GM06990 (cell line): ENCODE measurements at regions not wholly inside any gene's neighbourhood (a gene's known extent, or its start where the extent isn't known, plus 50 kb on each side); places are given as distances from the start of the nearest gene placed in this dataset.
"Not testable (repeated sequence)": the region's sequence is repeated elsewhere in the genome, so short reads cannot be mapped to it uniquely, and the experiment has no call there.

ENCODE experiments used
- DNase-seq: peaks from one replicate; pipeline ENCODE4 v3.0.0-alpha.2; 2011; ENCODE audit not compliant: insufficient read length; ENCODE audit errors: extremely low read depth
- H3K27me3 ChIP-seq: replicated peaks from 2 replicates; pipeline ENCODE4 v1.6.0; 2011; ENCODE audit warnings: low read length; ENCODE audit not compliant: control insufficient read depth, insufficient read depth
- H3K36me3 ChIP-seq: 2 replicates; pipeline ENCODE4 v1.5.1; 2011; ENCODE audit warnings: low read length; ENCODE audit not compliant: control insufficient read depth, insufficient read depth
- H3K4me3 ChIP-seq: replicated peaks from 2 replicates; pipeline ENCODE4 v1.5.1; 2011; ENCODE audit warnings: low read depth, mild to moderate bottlenecking, control low read depth, low read length
- CTCF ChIP-seq: IDR thresholded peaks from 2 replicates; pipeline ENCODE4 v1.5.1; 2011; ENCODE audit warnings: low read length, control low read depth, mild to moderate bottlenecking, inconsistent platforms; ENCODE audit not compliant: insufficient read depth, poor library complexity, severe bottlenecking

DNA sequence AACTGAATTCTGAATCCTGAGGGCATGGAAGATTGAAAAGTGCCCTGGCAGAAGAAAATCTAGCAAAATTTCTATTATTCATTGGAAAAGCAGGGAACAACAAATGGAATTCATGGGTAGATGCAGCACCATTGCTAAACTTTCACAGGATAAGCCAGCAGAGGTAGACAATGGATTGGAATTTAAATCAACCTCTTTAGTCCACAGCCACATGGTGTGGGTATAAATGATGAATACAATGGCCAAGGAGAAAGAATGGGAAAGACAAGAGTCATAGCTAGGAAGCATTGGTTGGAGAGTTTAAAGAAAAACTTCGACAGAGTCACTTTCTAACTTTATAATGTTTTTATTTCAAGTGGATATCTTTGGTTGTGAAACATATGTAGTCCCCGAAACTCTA is 332.8 kb upstream of the PUDP start:
- H3K36me3 ChIP-seq, result no peaks in the 10 kb centered on the region
- H3K27me3 ChIP-seq, result no peaks in the 10 kb centered on the region
- TF ChIP-seq CTCF, result no peak
- no peak for DNase-seq
- H3K4me3 ChIP-seq, result no peak overlapping the region

GRCh38 chrX:7462110-7462509 is 314.2 kb upstream of the PUDP start:
- TF ChIP-seq CTCF, result no peak
- H3K27me3 ChIP-seq, result no peaks in the 10 kb centered on the region
- no peaks in the 10 kb centered on the region for H3K36me3 ChIP-seq
- DNase-seq, result no peak
- no peak overlapping the region for H3K4me3 ChIP-seq

- DNase-seq, H3K36me3 ChIP-seq, H3K4me3 ChIP-seq, H3K27me3 ChIP-seq: not testable (repeated sequence)
Observed at GRCh38 chrX:7461051-7461450, 313.1 kb upstream of the PUDP start.

- Histone ChIP-seq H3K36me3 (no peaks in the 10 kb centered on the region), H3K4me3 (no peak overlapping the region), H3K27me3 (no peaks in the 10 kb centered on the region)
- DNase-seq, result no peak
- no peak for TF ChIP-seq CTCF
Observed at GRCh38 chrX:7447801-7448499, 300.0 kb upstream of the PUDP start.

DNA sequence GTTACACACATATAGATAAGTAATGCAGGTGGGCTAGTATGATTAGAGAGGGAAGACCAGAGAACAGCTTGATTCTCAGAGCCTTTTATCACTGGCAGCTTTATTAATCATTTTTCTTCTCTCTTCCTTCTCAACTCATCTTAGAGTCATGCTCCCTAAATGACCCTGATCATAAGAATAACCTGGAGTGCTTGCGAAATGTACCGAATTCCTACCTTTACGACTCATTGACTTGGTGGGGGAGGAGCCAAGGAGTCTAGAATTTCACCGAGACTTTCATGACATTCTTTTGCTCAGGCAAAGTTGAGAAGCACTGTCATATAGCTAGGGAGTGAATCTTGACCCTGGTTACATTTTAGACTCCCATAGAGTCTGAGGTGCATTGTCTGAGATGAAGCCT is 298.9 kb upstream of the PUDP start:
- no peak for DNase-seq
- no peak for TF ChIP-seq CTCF

DNA sequence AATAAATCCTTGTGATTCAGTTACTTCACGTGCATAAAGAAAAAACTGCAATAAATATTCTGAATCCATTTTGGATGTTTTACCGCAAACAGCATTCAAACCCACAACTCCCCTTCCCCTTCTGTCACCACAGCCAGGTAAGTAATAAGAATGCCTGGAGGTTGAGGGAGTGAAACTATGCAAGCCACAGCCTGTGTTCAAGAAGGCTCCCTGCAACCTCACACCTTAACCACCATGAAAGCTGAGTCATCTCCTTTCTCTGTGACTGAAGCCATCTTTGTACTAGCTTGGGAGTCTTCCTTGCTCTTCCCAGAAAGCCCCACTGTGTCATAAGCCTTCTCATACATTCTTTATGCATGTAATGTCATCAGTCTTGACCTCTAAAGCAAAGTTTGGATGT is 297.0 kb upstream of the PUDP start:
- no peak overlapping the region for H3K4me3 ChIP-seq
- H3K36me3 ChIP-seq, result no peaks in the 10 kb centered on the region
- no peaks in the 10 kb centered on the region for H3K27me3 ChIP-seq
- no peak for DNase-seq
- TF ChIP-seq CTCF, result no peak

More for the DNA sequence above, 298.9 kb upstream of the PUDP start:
- Histone ChIP-seq H3K4me3 (no peak overlapping the region), H3K27me3 (no peaks in the 10 kb centered on the region), H3K36me3 (no peaks in the 10 kb centered on the region)
